PC-3 (cell line): ENCODE measurements at regions not wholly inside any gene's neighbourhood (a gene's known extent, or its start where the extent isn't known, plus 50 kb on each side); places are given as distances from the start of the nearest gene placed in this dataset.

Experiments
- ATAC-seq: fragments of 200-7000 bp; cut with Tn5 transposase; 2 replicates; pipeline ENCODE4 v1.9.1; 2020; ENCODE audit warnings: mild to moderate bottlenecking, moderate library complexity
- BruUV-seq: library from RNA; stranded (reverse); fragments of 400-500 nt; replicated peaks from 2 replicates; lab custom pipeline; 2021; lab: Mats Ljungman, UMichigan
- CTCF ChIA-PET: fragments of 300-600 bp; sonication (Branson Sonifier 250); formaldehyde crosslinking; loops from one replicate; lab custom pipeline; 2022; ENCODE audit warnings: antibody characterized with exemption; lab: Charles Lee
- POLR2A ChIA-PET: fragments of 300-600 bp; sonication (Branson Sonifier 250); formaldehyde crosslinking; loops from one replicate; lab custom pipeline; 2022; ENCODE audit warnings: antibody characterized with exemption; ENCODE audit not compliant: unreplicated experiment; lab: Charles Lee
- DNase-seq: peaks from one replicate; pipeline ENCODE4 v3.0.0-alpha.2; 2015
- H2AFZ ChIP-seq: fragments of 300-600 bp; sonication (generic); 2 replicates; pipeline ENCODE4 v1.6.0; 2016; ENCODE audit warnings: antibody characterized with exemption, low read length
- H3F3A ChIP-seq: fragments of 300-600 bp; sonication (generic); one replicate; pipeline ENCODE4 v1.6.0; 2017; ENCODE audit warnings: antibody characterized with exemption, low read length, control low read depth, mild to moderate bottlenecking; ENCODE audit not compliant: unreplicated experiment
- H3K27ac ChIP-seq: fragments of 300-600 bp; sonication (generic); 2 replicates; pipeline ENCODE4 v1.5.1; 2016; ENCODE audit warnings: mild to moderate bottlenecking, low read length
- H3K27me3 ChIP-seq: fragments of 300-600 bp; sonication (generic); 2 replicates; pipeline ENCODE4 v1.6.1; 2016; ENCODE audit warnings: low read length, mixed read lengths
- H3K36me3 ChIP-seq: fragments of 300-600 bp; sonication (generic); 2 replicates; pipeline ENCODE4 v1.6.1; 2016; ENCODE audit warnings: low read depth, mixed run types, low read length, mixed read lengths
- H3K4me1 ChIP-seq: fragments of 300-600 bp; sonication (generic); 2 replicates; pipeline ENCODE4 v1.5.1; 2016; ENCODE audit warnings: low read length; ENCODE audit not compliant: insufficient read depth
- H3K4me2 ChIP-seq: fragments of 300-600 bp; sonication (generic); 2 replicates; pipeline ENCODE4 v1.6.0; 2016; ENCODE audit warnings: low read length
- H3K4me3 ChIP-seq: fragments of 300-600 bp; sonication (generic); 2 replicates; pipeline ENCODE4 v1.5.1; 2016; ENCODE audit warnings: mild to moderate bottlenecking, low read length, mixed read lengths
- H3K79me2 ChIP-seq: fragments of 300-600 bp; sonication (generic); 2 replicates; pipeline ENCODE4 v1.6.1; 2017; ENCODE audit warnings: low read length, mixed read lengths
- H3K9ac ChIP-seq: fragments of 300-600 bp; sonication (generic); 2 replicates; pipeline ENCODE4 v1.6.0; 2016; ENCODE audit warnings: mild to moderate bottlenecking, low read length
- H3K9me2 ChIP-seq: fragments of 300-600 bp; sonication (generic); replicated peaks from 2 replicates; pipeline ENCODE4 v1.6.1; 2016; ENCODE audit warnings: mixed run types, low read length, mixed read lengths
- H3K9me3 ChIP-seq: fragments of 300-600 bp; sonication (generic); 2 replicates; pipeline ENCODE4 v1.6.1; 2016; ENCODE audit warnings: low read length, mixed read lengths
- H4K20me1 ChIP-seq: fragments of 300-600 bp; sonication (generic); 2 replicates; pipeline ENCODE4 v1.6.1; 2016; ENCODE audit warnings: low read length, mixed read lengths
- EZH2 ChIP-seq: fragments of 300-600 bp; sonication (generic); IDR thresholded peaks from one replicate; pipeline ENCODE4 v1.6.1; 2017; ENCODE audit warnings: antibody characterized with exemption, mild to moderate bottlenecking, low read length; ENCODE audit not compliant: unreplicated experiment
- EZH2phosphoT487 ChIP-seq: fragments of 300-600 bp; sonication (generic); IDR thresholded peaks from 2 replicates; pipeline ENCODE4 v1.6.1; 2018; ENCODE audit warnings: mild to moderate bottlenecking, antibody characterized with exemption, low read length, borderline replicate concordance
- intact Hi-C: fragments of 100-400 bp; cut with micrococcal nuclease; formaldehyde crosslinking; loops from 2 replicates; pipeline ENCODE4 v1.9.0; 2023
- TF ChIP-seq, protein P1 (sequence below): fragments of 300-600 bp; sonication (generic); conservative IDR thresholded peaks from 2 replicates; pipeline ENCODE4 v1.5.1; 2017; ENCODE audit warnings: antibody characterized with exemption, low read depth, mild to moderate bottlenecking, low read length

DNA sequence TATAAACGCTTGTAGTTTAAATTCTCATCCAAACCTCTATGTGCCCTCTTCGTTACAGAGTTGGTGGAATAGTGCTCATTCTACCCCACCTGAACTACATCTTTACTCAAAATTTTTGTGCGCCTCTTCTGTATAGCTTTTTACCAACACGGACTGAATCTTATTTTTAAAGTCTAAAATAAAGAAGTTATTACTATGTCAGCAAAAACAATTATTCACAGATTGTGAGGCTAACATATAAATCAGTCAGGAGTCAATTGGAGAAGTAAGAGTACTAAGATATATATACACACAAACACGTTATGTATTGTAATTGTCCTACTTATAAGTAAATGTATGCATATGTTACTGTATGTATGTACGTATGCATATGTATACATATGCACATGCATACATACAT is 274.9 kb upstream of the ADGRL4 start:
- no peak for TF ChIP-seq EZH2
- Histone ChIP-seq H3F3A (no peaks in the 10 kb centered on the region), H3K4me2 (no peak overlapping the region), H3K4me3 (no peak overlapping the region), H2AFZ (no peak overlapping the region), H3K9me3 (no peaks in the 10 kb centered on the region), H3K27me3 (no peaks in the 10 kb centered on the region), H3K4me1 (no peaks in the 10 kb centered on the region), H3K79me2 (no peaks in the 10 kb centered on the region), H3K9ac (no peak overlapping the region), H4K20me1 (no peaks in the 10 kb centered on the region), H3K9me2 (no peaks in the 10 kb centered on the region), H3K36me3 (no peaks in the 10 kb centered on the region), H3K27ac (no peak overlapping the region)
- ChIA-PET CTCF (no interaction called here), POLR2A (no interaction called here)
- intact Hi-C loops, result no loop called here
- no TSS peak for BruUV-seq
- ATAC-seq (no peak), DNase-seq (no peak)

- no peaks in the 10 kb centered on the region for H3K79me2 ChIP-seq
- no peaks in the 10 kb centered on the region for H3K4me1 ChIP-seq
- intact Hi-C loops, result no loop called here
- TF ChIP-seq, protein P1, sequence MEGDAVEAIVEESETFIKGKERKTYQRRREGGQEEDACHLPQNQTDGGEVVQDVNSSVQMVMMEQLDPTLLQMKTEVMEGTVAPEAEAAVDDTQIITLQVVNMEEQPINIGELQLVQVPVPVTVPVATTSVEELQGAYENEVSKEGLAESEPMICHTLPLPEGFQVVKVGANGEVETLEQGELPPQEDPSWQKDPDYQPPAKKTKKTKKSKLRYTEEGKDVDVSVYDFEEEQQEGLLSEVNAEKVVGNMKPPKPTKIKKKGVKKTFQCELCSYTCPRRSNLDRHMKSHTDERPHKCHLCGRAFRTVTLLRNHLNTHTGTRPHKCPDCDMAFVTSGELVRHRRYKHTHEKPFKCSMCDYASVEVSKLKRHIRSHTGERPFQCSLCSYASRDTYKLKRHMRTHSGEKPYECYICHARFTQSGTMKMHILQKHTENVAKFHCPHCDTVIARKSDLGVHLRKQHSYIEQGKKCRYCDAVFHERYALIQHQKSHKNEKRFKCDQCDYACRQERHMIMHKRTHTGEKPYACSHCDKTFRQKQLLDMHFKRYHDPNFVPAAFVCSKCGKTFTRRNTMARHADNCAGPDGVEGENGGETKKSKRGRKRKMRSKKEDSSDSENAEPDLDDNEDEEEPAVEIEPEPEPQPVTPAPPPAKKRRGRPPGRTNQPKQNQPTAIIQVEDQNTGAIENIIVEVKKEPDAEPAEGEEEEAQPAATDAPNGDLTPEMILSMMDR, result no peak
- TF ChIP-seq EZH2, result no peak
- TF ChIP-seq EZH2phosphoT487, result no peak
- H4K20me1 ChIP-seq, result no peaks in the 10 kb centered on the region
- no peaks in the 10 kb centered on the region for H3K36me3 ChIP-seq
- ChIA-PET POLR2A (no interaction called here), CTCF (no interaction called here)
- no peak overlapping the region for H2AFZ ChIP-seq
- H3K4me2 ChIP-seq, result no peak overlapping the region
- H3K4me3 ChIP-seq, result no peak overlapping the region
- no peaks in the 10 kb centered on the region for H3K9me3 ChIP-seq
- DNase-seq (no peak), ATAC-seq (no peak)
- no peaks in the 10 kb centered on the region for H3K9me2 ChIP-seq
- no peaks in the 10 kb centered on the region for H3K27me3 ChIP-seq
- H3K27ac ChIP-seq, result no peak overlapping the region
- no peaks in the 10 kb centered on the region for H3F3A ChIP-seq
- H3K9ac ChIP-seq, result no peak overlapping the region
- BruUV-seq, result no TSS peak
Measured at GRCh38 chr1:79271759-79272158, 265.2 kb upstream of the ADGRL4 start.

DNA sequence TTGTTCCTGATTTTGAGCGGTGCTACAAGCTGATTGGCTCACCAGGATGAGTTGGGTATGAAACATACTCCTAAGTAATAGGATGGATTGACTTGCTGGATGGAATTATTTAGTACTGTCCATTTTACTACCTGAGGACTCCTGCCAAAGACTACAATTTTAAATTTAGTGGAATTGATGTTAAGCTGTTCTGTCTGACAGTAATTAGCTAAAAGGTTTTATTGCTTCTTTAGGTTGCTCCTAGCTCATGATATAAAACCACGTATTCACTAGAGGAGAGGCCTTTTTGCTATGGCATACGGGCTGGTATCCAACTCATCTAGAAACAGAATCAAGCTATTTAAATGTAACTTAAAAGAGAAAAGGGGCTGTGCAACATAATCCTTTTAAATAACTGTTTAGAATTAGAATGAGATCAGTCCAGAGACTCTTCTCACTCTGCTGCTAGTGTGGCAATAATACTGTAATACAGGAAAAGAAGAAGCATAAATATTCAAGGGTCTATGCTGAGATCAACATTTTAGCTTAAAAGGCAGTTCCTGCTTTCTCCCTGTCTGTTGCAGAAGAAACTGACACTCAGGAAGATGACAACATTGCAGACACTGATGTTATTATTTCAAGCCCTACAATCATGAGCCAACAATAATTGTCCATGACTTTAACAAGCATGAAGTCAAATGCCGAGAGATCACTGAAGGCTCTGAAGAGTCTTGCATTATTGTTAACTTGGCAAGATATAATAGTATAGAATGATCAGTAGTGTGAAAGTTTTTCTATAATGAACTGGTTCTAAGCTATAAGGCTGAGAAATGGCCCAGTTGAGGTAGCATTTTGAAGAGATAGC is 258.7 kb upstream of the ADGRL4 start:
- BruUV-seq, result no TSS peak
- Histone ChIP-seq H3K4me1 (no peaks in the 10 kb centered on the region), H3K9ac (no peak overlapping the region), H4K20me1 (no peaks in the 10 kb centered on the region), H3K9me3 (no peaks in the 10 kb centered on the region), H3F3A (no peaks in the 10 kb centered on the region), H2AFZ (no peak overlapping the region), H3K9me2 (no peaks in the 10 kb centered on the region), H3K4me2 (no peak overlapping the region), H3K27ac (no peak overlapping the region), H3K36me3 (no peaks in the 10 kb centered on the region), H3K79me2 (no peaks in the 10 kb centered on the region), H3K27me3 (no peaks in the 10 kb centered on the region), H3K4me3 (no peak overlapping the region)
- CTCF ChIA-PET, result no interaction called here
- intact Hi-C loops, result no loop called here
- ATAC-seq (no peak), DNase-seq (no peak)
- TF ChIP-seq EZH2phosphoT487 (no peak), EZH2 (no peak)
- TF ChIP-seq, protein P1, result no peak
- POLR2A ChIA-PET, result no interaction called here
